GM10248 (cell line): ENCODE measurements at regions not wholly inside any gene's neighbourhood (a gene's known extent, or its start where the extent isn't known, plus 50 kb on each side); places are given as distances from the start of the nearest gene placed in this dataset.

Experiments used
- CTCF ChIA-PET: fragments of 300-600 bp; sonication (Branson Sonifier 250); formaldehyde crosslinking; extraction: SDS; loops from one replicate; lab custom pipeline; 2021; ENCODE audit warnings: antibody characterized with exemption; lab: Yijun Ruan, JAX
- POLR2A ChIA-PET: fragments of 350-650 bp; sonication (Branson Sonifier 250); formaldehyde crosslinking; extraction: SDS; loops from one replicate; lab custom pipeline; 2020; ENCODE audit warnings: antibody characterized with exemption; lab: Yijun Ruan, JAX
- DNase-seq: peaks from one replicate; pipeline ENCODE4 v3.0.0; 2012; ENCODE audit errors: extremely low spot score
- TF ChIP-seq, protein P1 (sequence below): IDR thresholded peaks from 2 replicates; pipeline ENCODE4 v1.5.1; 2012; ENCODE audit warnings: mild to moderate bottlenecking, low read depth; ENCODE audit errors: extremely low read depth, missing control alignments, control extremely low read depth

DNA sequence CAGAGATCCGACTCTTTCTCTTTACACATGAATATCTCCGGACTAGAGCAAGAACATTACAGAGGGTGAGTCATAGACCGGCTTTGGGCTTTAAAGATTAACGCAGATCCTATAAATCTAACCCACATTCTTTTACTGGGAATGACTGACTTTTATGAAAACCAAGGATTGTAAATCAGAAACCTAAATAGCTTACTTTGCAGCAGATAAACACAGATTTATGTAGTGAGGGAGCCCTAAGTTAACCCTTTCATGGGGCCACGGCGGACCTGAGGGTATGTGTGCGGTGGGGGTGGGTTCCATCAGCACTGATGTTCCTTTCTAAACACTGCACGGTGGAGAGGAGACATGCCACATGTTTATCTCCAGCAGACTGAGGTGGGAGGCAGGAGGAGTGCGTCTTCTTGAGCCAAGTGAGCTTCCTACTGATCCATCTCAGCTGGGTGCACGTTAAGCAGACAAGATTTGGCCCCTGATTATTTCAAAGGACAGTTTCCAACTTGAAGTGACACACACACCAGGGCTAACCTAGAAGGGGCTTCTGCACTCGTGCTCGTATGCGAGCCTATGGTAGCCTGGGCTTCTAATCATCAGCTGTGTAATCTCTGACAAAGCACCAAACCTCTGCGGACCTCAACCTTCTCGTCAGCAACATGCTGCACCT is 127.6 kb downstream of the WDR11 start:
- no peak for DNase-seq
- TF ChIP-seq, protein P1, sequence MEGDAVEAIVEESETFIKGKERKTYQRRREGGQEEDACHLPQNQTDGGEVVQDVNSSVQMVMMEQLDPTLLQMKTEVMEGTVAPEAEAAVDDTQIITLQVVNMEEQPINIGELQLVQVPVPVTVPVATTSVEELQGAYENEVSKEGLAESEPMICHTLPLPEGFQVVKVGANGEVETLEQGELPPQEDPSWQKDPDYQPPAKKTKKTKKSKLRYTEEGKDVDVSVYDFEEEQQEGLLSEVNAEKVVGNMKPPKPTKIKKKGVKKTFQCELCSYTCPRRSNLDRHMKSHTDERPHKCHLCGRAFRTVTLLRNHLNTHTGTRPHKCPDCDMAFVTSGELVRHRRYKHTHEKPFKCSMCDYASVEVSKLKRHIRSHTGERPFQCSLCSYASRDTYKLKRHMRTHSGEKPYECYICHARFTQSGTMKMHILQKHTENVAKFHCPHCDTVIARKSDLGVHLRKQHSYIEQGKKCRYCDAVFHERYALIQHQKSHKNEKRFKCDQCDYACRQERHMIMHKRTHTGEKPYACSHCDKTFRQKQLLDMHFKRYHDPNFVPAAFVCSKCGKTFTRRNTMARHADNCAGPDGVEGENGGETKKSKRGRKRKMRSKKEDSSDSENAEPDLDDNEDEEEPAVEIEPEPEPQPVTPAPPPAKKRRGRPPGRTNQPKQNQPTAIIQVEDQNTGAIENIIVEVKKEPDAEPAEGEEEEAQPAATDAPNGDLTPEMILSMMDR, result no peak
- ChIA-PET CTCF (no interaction called here), POLR2A (no interaction called here)

DNA sequence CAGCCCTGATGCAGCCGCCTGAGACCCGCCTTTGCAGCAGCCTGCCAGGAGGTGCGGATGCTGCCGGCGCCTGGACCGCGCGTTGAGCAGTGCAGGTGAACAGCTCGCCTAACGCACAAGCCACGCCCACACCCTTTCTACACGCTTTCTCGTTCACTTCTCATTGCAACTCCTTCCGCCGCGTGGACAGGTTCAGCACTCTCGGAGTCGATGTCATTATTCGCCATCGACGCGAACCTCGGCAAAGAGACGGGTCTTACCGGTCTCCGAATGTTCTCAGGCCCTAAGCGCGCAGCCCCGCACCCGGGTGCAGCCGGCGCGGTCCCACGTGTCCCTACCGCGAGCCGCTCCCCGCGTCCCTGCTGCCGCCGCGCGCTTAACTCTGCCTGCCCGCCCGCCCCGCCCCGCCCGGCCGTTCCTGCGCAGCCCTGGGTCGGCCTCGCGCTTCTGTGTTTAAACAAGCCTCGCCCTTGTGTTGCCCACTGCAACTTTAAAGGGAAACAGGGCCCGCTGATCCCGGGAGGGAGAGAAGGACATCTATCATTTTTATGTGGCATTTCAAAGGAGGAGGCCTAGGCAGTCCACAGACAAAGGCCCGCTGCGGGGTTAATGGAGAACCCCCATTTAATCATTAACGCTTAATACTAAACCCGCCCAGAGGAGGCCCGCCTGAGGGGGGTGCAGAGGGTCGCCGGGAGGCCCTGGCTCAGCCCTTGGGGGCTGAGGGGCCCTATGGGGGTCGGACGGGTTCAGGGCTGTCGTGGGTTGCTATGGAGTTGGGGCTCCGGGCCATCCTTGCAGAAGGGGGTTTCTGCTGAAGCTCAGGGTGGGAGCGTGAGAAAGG is 128.5 kb downstream of the WDR11 start:
- CTCF ChIA-PET, result no interaction called here
- POLR2A ChIA-PET, result no interaction called here
- DNase-seq, result no peak
- TF ChIP-seq, protein P1, result no peak

DNA sequence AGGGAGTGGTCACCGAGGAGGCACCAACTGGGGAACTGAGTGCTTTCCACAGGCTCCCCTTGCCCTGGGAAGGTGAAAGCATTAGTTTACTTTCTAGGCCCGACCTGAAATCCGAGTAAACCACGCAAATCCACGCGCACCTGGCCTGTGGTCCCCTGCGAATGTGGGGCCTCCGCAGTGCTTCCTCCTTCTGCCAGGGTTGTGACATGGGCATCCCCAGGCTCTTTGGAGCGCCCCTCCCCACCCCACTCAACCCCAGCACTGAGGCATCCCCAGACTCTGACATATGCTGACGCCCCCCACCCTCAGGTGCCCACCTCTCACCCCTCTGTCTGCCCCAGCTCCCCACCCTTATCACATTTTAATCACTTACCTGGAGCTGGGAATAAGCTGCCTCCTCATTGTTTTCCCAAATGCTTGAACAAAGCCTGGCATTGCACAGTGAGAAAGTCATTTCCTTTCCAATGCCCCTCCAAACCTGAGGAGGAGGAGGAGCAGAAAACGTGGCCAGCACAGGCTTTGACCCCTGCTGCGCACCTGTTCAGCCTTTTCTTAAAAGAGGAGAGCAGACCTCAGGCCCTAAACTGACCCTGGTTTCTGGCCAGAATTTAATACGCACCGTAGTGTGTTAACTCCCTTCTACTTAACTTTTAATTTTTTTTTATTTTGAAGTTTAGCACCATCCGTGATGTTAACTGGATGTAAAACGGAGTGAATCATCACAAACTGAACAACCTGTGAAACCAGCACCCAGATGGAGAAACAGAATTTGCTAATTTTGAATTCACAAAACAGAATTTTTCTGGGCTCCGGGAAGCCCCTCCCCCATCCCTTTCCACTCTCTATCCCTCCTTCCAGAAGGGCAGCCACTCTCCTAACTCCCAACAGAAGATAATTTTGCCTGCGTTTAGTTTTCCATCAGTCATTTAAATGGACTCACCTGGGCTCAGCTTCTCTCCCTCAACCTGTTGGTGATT is 129.4 kb downstream of the WDR11 start:
- TF ChIP-seq, protein P1, result no peak
- POLR2A ChIA-PET, result no interaction called here
- CTCF ChIA-PET, result interaction anchor here (1.0 to 1.3 kb wide), 2 partner anchors 9 to 24 kb away, joined by 3 read pairs; no protein-coding TSS in a partner anchor

DNA sequence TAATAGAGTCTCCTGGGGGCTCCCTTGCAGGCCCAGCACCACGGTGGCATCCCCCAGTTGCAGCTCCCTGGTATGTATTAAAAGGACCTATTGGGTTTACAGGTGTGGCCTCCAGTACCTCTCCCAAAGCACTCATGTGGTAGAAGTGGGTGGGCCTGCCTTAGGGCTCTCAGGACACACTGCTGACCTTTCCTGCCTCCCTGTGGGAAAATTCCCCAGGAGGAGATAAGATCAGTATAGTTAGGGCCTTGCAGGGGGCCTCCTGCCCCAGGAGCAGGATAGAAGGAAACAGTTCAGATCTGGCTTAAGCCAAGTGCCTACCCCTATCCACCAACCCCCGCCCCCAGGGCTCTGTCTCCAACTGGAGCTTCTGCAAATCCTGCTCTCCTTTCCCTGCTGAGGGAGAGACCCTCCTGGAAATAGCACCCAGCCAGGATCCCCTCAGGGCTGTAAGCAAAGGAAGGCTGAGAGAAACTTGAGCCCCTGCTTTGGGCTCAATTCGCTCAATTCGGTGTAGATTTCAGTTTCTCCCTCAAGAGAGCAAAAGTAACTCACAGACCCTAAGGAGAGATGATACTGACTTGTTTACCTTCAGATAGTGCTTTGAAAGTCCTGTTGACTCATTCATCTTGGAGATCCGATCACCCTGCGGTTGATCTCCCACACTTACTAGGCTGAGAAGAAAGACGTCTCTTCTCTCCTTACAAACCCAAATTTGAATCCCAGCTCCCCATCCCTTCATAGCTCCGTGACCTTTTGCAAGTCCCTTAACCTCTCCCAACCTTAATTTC is 130.6 kb downstream of the WDR11 start:
- CTCF ChIA-PET, result interaction anchor here (1.0 to 1.3 kb wide), 2 partner anchors 10 to 26 kb away, joined by 3 read pairs; no protein-coding TSS in a partner anchor
- TF ChIP-seq, protein P1, result no peak
- DNase-seq, result no peak
- POLR2A ChIA-PET, result no interaction called here

More for the DNA sequence above, 129.4 kb downstream of the WDR11 start:
- no peak for DNase-seq

DNA sequence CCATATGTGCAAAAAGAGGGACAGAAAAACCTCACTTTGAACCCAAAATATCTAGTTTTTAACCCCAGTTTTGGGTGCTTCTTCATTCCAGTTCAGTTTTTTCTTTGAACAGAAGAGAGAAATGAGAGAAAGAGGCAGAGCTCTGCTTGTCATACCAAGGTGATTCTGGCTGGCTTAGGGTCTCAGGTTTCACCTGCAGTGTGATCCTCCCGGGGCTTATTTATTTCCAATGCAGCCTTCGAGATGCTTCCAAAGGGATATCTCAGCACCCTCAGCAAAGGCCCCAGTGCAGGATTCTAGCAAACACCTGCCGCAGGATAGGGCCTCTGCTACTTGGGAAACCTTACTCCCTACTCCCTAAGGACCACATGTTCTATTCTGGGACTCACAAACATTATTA is 131.3 kb downstream of the WDR11 start:
- CTCF ChIA-PET, result interaction anchor here (0.9 kb wide), 1 partner anchor 10 kb away, joined by 3 read pairs; no protein-coding TSS in a partner anchor
- POLR2A ChIA-PET, result no interaction called here

More for the DNA sequence above, 131.3 kb downstream of the WDR11 start:
- TF ChIP-seq, protein P1, result no peak
- no peak for DNase-seq
